Activated CD4-positive, alpha-beta T cell treated with anti-CD3 and anti-CD28 coated beads, Interleukin-2, amount 10 ng/mL, durations not matched to agents 7 days and 5 days (primary cell): ENCODE measurements at regions not wholly inside any gene's neighbourhood (a gene's known extent, or its start where the extent isn't known, plus 50 kb on each side); places are given as distances from the start of the nearest gene placed in this dataset.

ENCODE experiments used
- CTCF ChIA-PET: fragments of 350-600 bp; sonication (Branson Sonifier 250); formaldehyde crosslinking; loops from one replicate; lab custom pipeline; 2021; ENCODE audit warnings: antibody characterized with exemption; lab: Charles Lee
- POLR2A ChIA-PET: fragments of 350-600 bp; sonication (Branson Sonifier 250); formaldehyde crosslinking; loops from one replicate; lab custom pipeline; 2021; ENCODE audit warnings: antibody characterized with exemption; lab: Charles Lee
- DNase-seq: peaks from one replicate; pipeline ENCODE4 v3.0.0-alpha.2; 2020
- H3K27ac Mint-ChIP-seq: one replicate; pipeline ENCODE4 v1.8.0; 2021; ENCODE audit warnings: mild to moderate bottlenecking, moderate library complexity, mixed read lengths
- H3K27me3 Mint-ChIP-seq: one replicate; pipeline ENCODE4 v1.8.0; 2021; ENCODE audit warnings: mixed read lengths
- H3K36me3 Mint-ChIP-seq: one replicate; pipeline ENCODE4 v1.8.0; 2021; ENCODE audit warnings: low read depth, mixed read lengths
- H3K4me1 Mint-ChIP-seq: one replicate; pipeline ENCODE4 v1.8.0; 2021; ENCODE audit warnings: mixed read lengths
- H3K4me3 Mint-ChIP-seq: one replicate; pipeline ENCODE4 v1.8.0; 2021; ENCODE audit warnings: mild to moderate bottlenecking, moderate library complexity, mixed read lengths
- H3K9me3 Mint-ChIP-seq: one replicate; pipeline ENCODE4 v1.8.0; 2021; ENCODE audit warnings: mixed read lengths

GRCh38 chr13:44302940-44303575 is 70.6 kb upstream of the SERP2 start:
- ChIA-PET POLR2A (no interaction called here), CTCF (interaction anchor here (0.7 to 1.7 kb wide), 2 partner anchors 28 to 90 kb away, joined by 5 to 6 read pairs; no protein-coding TSS in a partner anchor)
- H3K27me3 Mint-ChIP-seq, result no peaks in the 10 kb centered on the region
- H3K36me3 Mint-ChIP-seq, result no peaks in the 10 kb centered on the region
- H3K27ac Mint-ChIP-seq, result no peak overlapping the region
- no peaks in the 10 kb centered on the region for H3K9me3 Mint-ChIP-seq
- no peak for DNase-seq
- peaks cover 24% of the 10 kb centered on the region for H3K4me1 Mint-ChIP-seq
- no peak overlapping the region for H3K4me3 Mint-ChIP-seq

- Mint-ChIP-seq H3K27ac (no peak overlapping the region), H3K9me3 (no peaks in the 10 kb centered on the region), H3K27me3 (peaks cover 2% of the 10 kb centered on the region), H3K36me3 (no peaks in the 10 kb centered on the region), H3K4me3 (no peak overlapping the region), H3K4me1 (peaks cover 24% of the 10 kb centered on the region)
- POLR2A ChIA-PET, result no interaction called here
- DNase-seq, result no peak
- CTCF ChIA-PET, result interaction anchor here (0.7 to 1.7 kb wide), 2 partner anchors 29 to 89 kb away, joined by 5 to 6 read pairs; no protein-coding TSS in a partner anchor
Measured at GRCh38 chr13:44303681-44304432, 69.8 kb upstream of the SERP2 start.

- peaks cover 24% of the 10 kb centered on the region for H3K4me1 Mint-ChIP-seq
- peaks cover 2% of the 10 kb centered on the region for H3K27me3 Mint-ChIP-seq
- ChIA-PET POLR2A (no interaction called here), CTCF (no interaction called here)
- no peaks in the 10 kb centered on the region for H3K36me3 Mint-ChIP-seq
- H3K4me3 Mint-ChIP-seq, result no peak overlapping the region
- H3K27ac Mint-ChIP-seq, result no peak overlapping the region
- H3K9me3 Mint-ChIP-seq, result no peaks in the 10 kb centered on the region
- no peak for DNase-seq
Measured at GRCh38 chr13:44304433-44304725, 69.2 kb upstream of the SERP2 start.

- Mint-ChIP-seq H3K4me3 (no peak overlapping the region), H3K27me3 (peaks cover 2% of the 10 kb centered on the region), H3K9me3 (no peaks in the 10 kb centered on the region), H3K27ac (no peak overlapping the region), H3K4me1 (peaks cover 24% of the 10 kb centered on the region), H3K36me3 (no peaks in the 10 kb centered on the region)
- DNase-seq, result no peak
- CTCF ChIA-PET, result no interaction called here
- POLR2A ChIA-PET, result no interaction called here
Measured at GRCh38 chr13:44305286-44305685, 68.3 kb upstream of the SERP2 start.

GRCh38 chr13:44305917-44306370 is 67.7 kb upstream of the SERP2 start:
- no peaks in the 10 kb centered on the region for H3K36me3 Mint-ChIP-seq
- ChIA-PET CTCF (no interaction called here), POLR2A (no interaction called here)
- no peak overlapping the region for H3K4me3 Mint-ChIP-seq
- no peak for DNase-seq
- H3K9me3 Mint-ChIP-seq, result no peaks in the 10 kb centered on the region
- H3K27me3 Mint-ChIP-seq, result peaks cover 2% of the 10 kb centered on the region
- peaks cover 22% of the 10 kb centered on the region for H3K4me1 Mint-ChIP-seq
- no peak overlapping the region for H3K27ac Mint-ChIP-seq

GRCh38 chr13:44306371-44307192 is 67.0 kb upstream of the SERP2 start:
- CTCF ChIA-PET, result no interaction called here
- H3K9me3 Mint-ChIP-seq, result no peaks in the 10 kb centered on the region
- H3K4me3 Mint-ChIP-seq, result no peak overlapping the region
- H3K4me1 Mint-ChIP-seq, result peaks cover 17% of the 10 kb centered on the region
- peaks cover 4% of the 10 kb centered on the region for H3K27me3 Mint-ChIP-seq
- H3K36me3 Mint-ChIP-seq, result no peaks in the 10 kb centered on the region
- no peak overlapping the region for H3K27ac Mint-ChIP-seq
- no peak for DNase-seq
- POLR2A ChIA-PET, result no interaction called here

- peaks cover 4% of the 10 kb centered on the region for H3K27me3 Mint-ChIP-seq
- H3K9me3 Mint-ChIP-seq, result no peaks in the 10 kb centered on the region
- H3K27ac Mint-ChIP-seq, result no peak overlapping the region
- no peak for DNase-seq
- H3K4me1 Mint-ChIP-seq, result peaks cover 13% of the 10 kb centered on the region
- H3K4me3 Mint-ChIP-seq, result no peak overlapping the region
- H3K36me3 Mint-ChIP-seq, result no peaks in the 10 kb centered on the region
- ChIA-PET CTCF (no interaction called here), POLR2A (no interaction called here)
Measured at GRCh38 chr13:44307255-44307654, 66.4 kb upstream of the SERP2 start.

GRCh38 chr13:44307844-44308243 is 65.8 kb upstream of the SERP2 start:
- CTCF ChIA-PET, result no interaction called here
- no peak overlapping the region for H3K4me3 Mint-ChIP-seq
- H3K36me3 Mint-ChIP-seq, result no peaks in the 10 kb centered on the region
- peaks cover 15% of the 10 kb centered on the region for H3K4me1 Mint-ChIP-seq
- no peaks in the 10 kb centered on the region for H3K9me3 Mint-ChIP-seq
- POLR2A ChIA-PET, result no interaction called here
- peaks cover 8% of the 10 kb centered on the region for H3K27me3 Mint-ChIP-seq
- H3K27ac Mint-ChIP-seq, result no peak overlapping the region
- no peak for DNase-seq

GRCh38 chr13:44308352-44308751 is 65.3 kb upstream of the SERP2 start:
- Mint-ChIP-seq H3K36me3 (no peaks in the 10 kb centered on the region), H3K27ac (no peak overlapping the region), H3K4me1 (peaks cover 18% of the 10 kb centered on the region), H3K27me3 (peaks cover 8% of the 10 kb centered on the region), H3K4me3 (no peak overlapping the region), H3K9me3 (no peaks in the 10 kb centered on the region)
- no peak for DNase-seq
- CTCF ChIA-PET, result no interaction called here
- POLR2A ChIA-PET, result no interaction called here

GRCh38 chr13:44309794-44310757 is 63.5 kb upstream of the SERP2 start:
- H3K9me3 Mint-ChIP-seq, result no peaks in the 10 kb centered on the region
- ChIA-PET CTCF (no interaction called here), POLR2A (no interaction called here)
- H3K27ac Mint-ChIP-seq, result no peak overlapping the region
- peaks cover 18% of the 10 kb centered on the region for H3K4me1 Mint-ChIP-seq
- H3K4me3 Mint-ChIP-seq, result no peak overlapping the region
- peaks cover 8% of the 10 kb centered on the region for H3K27me3 Mint-ChIP-seq
- H3K36me3 Mint-ChIP-seq, result no peaks in the 10 kb centered on the region
- DNase-seq, result no peak

- Mint-ChIP-seq H3K9me3 (no peaks in the 10 kb centered on the region), H3K27ac (no peak overlapping the region), H3K36me3 (no peaks in the 10 kb centered on the region), H3K4me3 (no peak overlapping the region), H3K27me3 (peaks cover 9% of the 10 kb centered on the region), H3K4me1 (peaks cover 15% of the 10 kb centered on the region)
- CTCF ChIA-PET, result interaction anchor here (0.5 to 0.6 kb wide), 2 partner anchors 323 to 771 kb away, joined by 3 read pairs; no protein-coding TSS in a partner anchor
- POLR2A ChIA-PET, result no interaction called here
- DNase-seq, result no peak
Measured at GRCh38 chr13:44311011-44311780, 62.4 kb upstream of the SERP2 start.

GRCh38 chr13:44312131-44312530 is 61.5 kb upstream of the SERP2 start:
- CTCF ChIA-PET, result no interaction called here
- H3K4me3 Mint-ChIP-seq, result no peak overlapping the region
- POLR2A ChIA-PET, result no interaction called here
- peaks cover 13% of the 10 kb centered on the region for H3K27me3 Mint-ChIP-seq
- no peak for DNase-seq
- H3K9me3 Mint-ChIP-seq, result no peaks in the 10 kb centered on the region
- H3K27ac Mint-ChIP-seq, result no peak overlapping the region
- peaks cover 8% of the 10 kb centered on the region for H3K4me1 Mint-ChIP-seq
- no peaks in the 10 kb centered on the region for H3K36me3 Mint-ChIP-seq
